ENCODE measurements at regions not wholly inside any gene's neighbourhood (a gene's known extent, or its start where the extent isn't known, plus 50 kb on each side); places are given as distances from the start of the nearest gene placed in this dataset.

GRCh38 chr11:130587658-130588057 lies 139.2 kb downstream of the ADAMTS15 start:
- no peak for DNase-seq

- DNase-seq = no peak
These were observed 140.0 kb downstream of the ADAMTS15 start for GRCh38 chr11:130588471-130588870.

GRCh38 chr11:130592056-130592455 lies 143.6 kb downstream of the ADAMTS15 start:
- no peak for DNase-seq

GRCh38 chr11:130593064-130593463 lies 144.6 kb downstream of the ADAMTS15 start:
- DNase-seq = no peak

GRCh38 chr11:130598433-130598832 lies 150.0 kb downstream of the ADAMTS15 start:
- DNase-seq = no peak

GRCh38 chr11:130599073-130599654 lies 150.7 kb downstream of the ADAMTS15 start:
- no peak for DNase-seq

GRCh38 chr11:130600139-130600538 lies 151.7 kb downstream of the ADAMTS15 start:
- no peak for DNase-seq

GRCh38 chr11:130600616-130601015 lies 152.2 kb downstream of the ADAMTS15 start:
- no peak for DNase-seq

- DNase-seq = no peak
These were observed 152.7 kb downstream of the ADAMTS15 start for GRCh38 chr11:130601141-130601540.

- DNase-seq = no peak
These were observed 153.5 kb downstream of the ADAMTS15 start for GRCh38 chr11:130601764-130602460.

- DNase-seq = no peak
These were observed 154.3 kb downstream of the ADAMTS15 start for GRCh38 chr11:130602641-130603334.

- DNase-seq = no peak
These were observed 155.0 kb downstream of the ADAMTS15 start for GRCh38 chr11:130603335-130603906.

GRCh38 chr11:130604606-130605005 lies 156.2 kb downstream of the ADAMTS15 start:
- DNase-seq = no peak

- no peak for DNase-seq
These were observed 157.7 kb downstream of the ADAMTS15 start for GRCh38 chr11:130606178-130606577.

- no peak for DNase-seq
These were observed 158.5 kb downstream of the ADAMTS15 start for GRCh38 chr11:130606781-130607511.

- DNase-seq = no peak
These were observed 159.8 kb downstream of the ADAMTS15 start for GRCh38 chr11:130608287-130608686.

- no peak for DNase-seq
These were observed 160.9 kb downstream of the ADAMTS15 start for GRCh38 chr11:130609121-130610035.

- no peak for DNase-seq
These were observed 163.4 kb downstream of the ADAMTS15 start for GRCh38 chr11:130611791-130612251.

- no peak for DNase-seq
These were observed 163.9 kb downstream of the ADAMTS15 start for GRCh38 chr11:130612291-130612851.

GRCh38 chr11:130613396-130613795 lies 165.0 kb downstream of the ADAMTS15 start:
- no peak for DNase-seq

- DNase-seq = no peak
These were observed 166.1 kb downstream of the ADAMTS15 start for GRCh38 chr11:130614591-130614990.

GRCh38 chr11:130615561-130615960 lies 167.1 kb downstream of the ADAMTS15 start:
- no peak for DNase-seq

All from NCI-H2171 treated with DMSO at 0.1 percent for 48 hours (cell line).